ENCODE measurements at regions not wholly inside any gene's neighbourhood (a gene's known extent, or its start where the extent isn't known, plus 50 kb on each side); places are given as distances from the start of the nearest gene placed in this dataset.

DNA sequence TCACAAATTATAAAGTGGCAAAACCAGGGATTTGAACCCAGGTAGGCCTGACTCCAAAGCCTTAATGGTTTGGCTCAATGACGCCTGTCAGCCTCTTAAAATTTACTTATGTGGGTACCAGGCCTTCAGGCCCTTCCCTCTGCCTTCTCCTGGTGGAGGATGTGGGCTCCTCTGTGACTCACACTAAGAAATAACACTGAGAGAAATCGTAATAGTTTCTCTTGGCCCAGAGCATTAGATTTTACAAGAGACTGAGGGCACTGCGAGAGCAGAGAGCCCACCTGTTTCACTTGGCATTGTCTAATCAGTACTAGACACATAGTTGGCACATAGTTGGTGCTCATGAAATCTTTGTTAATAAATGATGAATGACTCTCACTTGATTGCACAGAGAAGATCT, 505.2 kb downstream of the SHQ1 start:
- TF ChIP-seq, protein P1, sequence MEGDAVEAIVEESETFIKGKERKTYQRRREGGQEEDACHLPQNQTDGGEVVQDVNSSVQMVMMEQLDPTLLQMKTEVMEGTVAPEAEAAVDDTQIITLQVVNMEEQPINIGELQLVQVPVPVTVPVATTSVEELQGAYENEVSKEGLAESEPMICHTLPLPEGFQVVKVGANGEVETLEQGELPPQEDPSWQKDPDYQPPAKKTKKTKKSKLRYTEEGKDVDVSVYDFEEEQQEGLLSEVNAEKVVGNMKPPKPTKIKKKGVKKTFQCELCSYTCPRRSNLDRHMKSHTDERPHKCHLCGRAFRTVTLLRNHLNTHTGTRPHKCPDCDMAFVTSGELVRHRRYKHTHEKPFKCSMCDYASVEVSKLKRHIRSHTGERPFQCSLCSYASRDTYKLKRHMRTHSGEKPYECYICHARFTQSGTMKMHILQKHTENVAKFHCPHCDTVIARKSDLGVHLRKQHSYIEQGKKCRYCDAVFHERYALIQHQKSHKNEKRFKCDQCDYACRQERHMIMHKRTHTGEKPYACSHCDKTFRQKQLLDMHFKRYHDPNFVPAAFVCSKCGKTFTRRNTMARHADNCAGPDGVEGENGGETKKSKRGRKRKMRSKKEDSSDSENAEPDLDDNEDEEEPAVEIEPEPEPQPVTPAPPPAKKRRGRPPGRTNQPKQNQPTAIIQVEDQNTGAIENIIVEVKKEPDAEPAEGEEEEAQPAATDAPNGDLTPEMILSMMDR (conservative IDR thresholded peaks at IDR 0.05; ENCODE audit: low read depth, low read length) = no peak
- TF ChIP-seq EZH2 (IDR thresholded peaks at IDR 0.05; ENCODE audit: borderline replicate concordance, low read depth, low read length, poor library complexity, severe bottlenecking) = no peak
